HL-60 (cell line): ENCODE measurements at regions not wholly inside any gene's neighbourhood (a gene's known extent, or its start where the extent isn't known, plus 50 kb on each side); places are given as distances from the start of the nearest gene placed in this dataset.

ENCODE experiments used
- DNase-seq, 2 experiments: peaks; one replicate each; pipeline ENCODE4 v3.0.0-alpha.2; 2010 to 2020; ENCODE audit warnings: low read depth in 1 of 2, low spot score in 1 of 2
- H3K27ac ChIP-seq: fragments of 250-450 bp; sonication (Bioruptor Pico); replicated peaks from 2 replicates; pipeline ENCODE4 v1.5.1; 2020; ENCODE audit warnings: mild to moderate bottlenecking, moderate library complexity
- H3K27me3 ChIP-seq: fragments of 250-450 bp; sonication (Bioruptor Pico); 2 replicates; pipeline ENCODE4 v1.5.1; 2021; ENCODE audit warnings: mild to moderate bottlenecking, moderate library complexity; ENCODE audit not compliant: insufficient read depth, poor library complexity, severe bottlenecking
- H3K4me3 ChIP-seq: replicated peaks from 2 replicates; pipeline ENCODE4 v1.5.1; 2011; ENCODE audit warnings: mild to moderate bottlenecking, control low read depth, low read length; ENCODE audit not compliant: insufficient read depth
- GABPA ChIP-seq: IDR thresholded peaks from 2 replicates; pipeline ENCODE4 v1.6.1; 2012; ENCODE audit warnings: low read depth
- POLR2AphosphoS5 ChIP-seq: IDR thresholded peaks from 2 replicates; pipeline ENCODE4 v1.6.1; 2012; ENCODE audit warnings: low read depth
- REST ChIP-seq: IDR thresholded peaks from 2 replicates; pipeline ENCODE4 v1.6.1; 2012; ENCODE audit warnings: low read depth; ENCODE audit not compliant: insufficient replicate concordance
- SPI1 ChIP-seq: IDR thresholded peaks from 2 replicates; pipeline ENCODE4 v1.6.1; 2012; ENCODE audit warnings: low read depth, mild to moderate bottlenecking, borderline replicate concordance
- TF ChIP-seq, protein P1 (sequence below): IDR thresholded peaks from one replicate; pipeline ENCODE4 v1.5.1; 2011; ENCODE audit warnings: low read length, control low read depth, inconsistent platforms; ENCODE audit not compliant: insufficient read depth

DNA sequence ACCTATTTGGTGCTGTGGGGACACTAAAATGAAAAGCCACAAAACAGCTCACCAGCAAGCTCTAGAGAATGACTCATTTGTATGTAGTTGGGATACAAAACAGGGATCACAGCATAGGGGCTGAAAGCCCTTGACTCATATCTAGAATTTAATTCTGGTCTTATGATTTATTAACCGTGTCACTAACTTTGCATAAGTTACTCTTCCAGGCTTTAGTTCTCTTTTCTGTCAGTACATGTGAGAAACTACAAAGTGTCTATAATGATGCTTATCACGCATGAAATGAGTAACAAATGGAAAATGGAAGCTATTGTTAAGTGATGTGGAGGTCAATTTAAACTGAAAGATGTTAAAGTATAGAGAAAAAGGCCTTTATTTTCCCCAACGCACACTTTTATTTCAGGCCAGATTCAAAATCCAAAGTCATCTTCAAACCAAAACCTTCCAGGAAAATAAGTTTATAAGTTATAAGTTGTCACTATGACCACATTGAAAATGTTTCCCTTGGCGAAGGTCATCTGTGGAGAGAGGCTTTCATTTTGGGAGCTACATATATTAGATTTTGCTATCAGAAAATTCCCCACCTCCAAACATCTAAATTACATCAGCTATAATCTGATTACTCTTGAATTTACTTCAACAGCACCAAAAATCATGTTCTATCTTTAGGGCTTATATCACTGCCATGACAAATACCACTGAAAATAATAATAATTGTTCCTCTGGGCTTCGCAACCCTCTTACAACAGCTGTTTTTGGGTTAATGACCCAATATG, 430.5 kb downstream of the MRPL39 start:
- no peak for DNase-seq
- no peak for TF ChIP-seq REST
- TF ChIP-seq, protein P1, sequence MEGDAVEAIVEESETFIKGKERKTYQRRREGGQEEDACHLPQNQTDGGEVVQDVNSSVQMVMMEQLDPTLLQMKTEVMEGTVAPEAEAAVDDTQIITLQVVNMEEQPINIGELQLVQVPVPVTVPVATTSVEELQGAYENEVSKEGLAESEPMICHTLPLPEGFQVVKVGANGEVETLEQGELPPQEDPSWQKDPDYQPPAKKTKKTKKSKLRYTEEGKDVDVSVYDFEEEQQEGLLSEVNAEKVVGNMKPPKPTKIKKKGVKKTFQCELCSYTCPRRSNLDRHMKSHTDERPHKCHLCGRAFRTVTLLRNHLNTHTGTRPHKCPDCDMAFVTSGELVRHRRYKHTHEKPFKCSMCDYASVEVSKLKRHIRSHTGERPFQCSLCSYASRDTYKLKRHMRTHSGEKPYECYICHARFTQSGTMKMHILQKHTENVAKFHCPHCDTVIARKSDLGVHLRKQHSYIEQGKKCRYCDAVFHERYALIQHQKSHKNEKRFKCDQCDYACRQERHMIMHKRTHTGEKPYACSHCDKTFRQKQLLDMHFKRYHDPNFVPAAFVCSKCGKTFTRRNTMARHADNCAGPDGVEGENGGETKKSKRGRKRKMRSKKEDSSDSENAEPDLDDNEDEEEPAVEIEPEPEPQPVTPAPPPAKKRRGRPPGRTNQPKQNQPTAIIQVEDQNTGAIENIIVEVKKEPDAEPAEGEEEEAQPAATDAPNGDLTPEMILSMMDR = no peak
- TF ChIP-seq GABPA = no peak
- no peak for TF ChIP-seq POLR2AphosphoS5
- TF ChIP-seq SPI1 = no peak
- H3K4me3 ChIP-seq = no peak overlapping the region
- H3K27me3 ChIP-seq = no peaks in the 10 kb centered on the region
- H3K27ac ChIP-seq = no peak overlapping the region

GRCh38 chr21:25175938-25176337, 431.3 kb downstream of the MRPL39 start:
- no peak for DNase-seq
- Histone ChIP-seq H3K27ac (no peak overlapping the region), H3K4me3 (no peak overlapping the region), H3K27me3 (no peaks in the 10 kb centered on the region)
- TF ChIP-seq SPI1 = no peak
- no peak for TF ChIP-seq POLR2AphosphoS5
- TF ChIP-seq, protein P1 = no peak
- TF ChIP-seq GABPA = no peak
- no peak for TF ChIP-seq REST

- H3K27me3 ChIP-seq = no peaks in the 10 kb centered on the region
- no peak overlapping the region for H3K4me3 ChIP-seq
- peak overlapping the region; percentile 72 for H3K27ac ChIP-seq
- peak; percentile 56 for TF ChIP-seq GABPA
- TF ChIP-seq POLR2AphosphoS5 = peak; percentile 97
- TF ChIP-seq REST = no peak
- TF ChIP-seq, protein P1 = no peak
- TF ChIP-seq SPI1 = no peak; the same call in 1 of the 2 replicates
- peak; percentile 94 to 96 for DNase-seq
Observed at GRCh38 chr21:25171438-25171837, 435.8 kb downstream of the MRPL39 start.
